ENCODE measurements at regions not wholly inside any gene's neighbourhood (a gene's known extent, or its start where the extent isn't known, plus 50 kb on each side); places are given as distances from the start of the nearest gene placed in this dataset.
"Not testable (repeated sequence)": the region's sequence is repeated elsewhere in the genome, so short reads cannot be mapped to it uniquely, and the experiment has no call there.

GRCh38 chr6:27143020-27143388 lies 104.5 kb upstream of the PRSS16 start:
- TF ChIP-seq, protein P1, sequence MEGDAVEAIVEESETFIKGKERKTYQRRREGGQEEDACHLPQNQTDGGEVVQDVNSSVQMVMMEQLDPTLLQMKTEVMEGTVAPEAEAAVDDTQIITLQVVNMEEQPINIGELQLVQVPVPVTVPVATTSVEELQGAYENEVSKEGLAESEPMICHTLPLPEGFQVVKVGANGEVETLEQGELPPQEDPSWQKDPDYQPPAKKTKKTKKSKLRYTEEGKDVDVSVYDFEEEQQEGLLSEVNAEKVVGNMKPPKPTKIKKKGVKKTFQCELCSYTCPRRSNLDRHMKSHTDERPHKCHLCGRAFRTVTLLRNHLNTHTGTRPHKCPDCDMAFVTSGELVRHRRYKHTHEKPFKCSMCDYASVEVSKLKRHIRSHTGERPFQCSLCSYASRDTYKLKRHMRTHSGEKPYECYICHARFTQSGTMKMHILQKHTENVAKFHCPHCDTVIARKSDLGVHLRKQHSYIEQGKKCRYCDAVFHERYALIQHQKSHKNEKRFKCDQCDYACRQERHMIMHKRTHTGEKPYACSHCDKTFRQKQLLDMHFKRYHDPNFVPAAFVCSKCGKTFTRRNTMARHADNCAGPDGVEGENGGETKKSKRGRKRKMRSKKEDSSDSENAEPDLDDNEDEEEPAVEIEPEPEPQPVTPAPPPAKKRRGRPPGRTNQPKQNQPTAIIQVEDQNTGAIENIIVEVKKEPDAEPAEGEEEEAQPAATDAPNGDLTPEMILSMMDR (IDR thresholded peaks at IDR 0.05; ENCODE audit: low read depth, low read length) = not testable (repeated sequence)
- TF ChIP-seq MYC (IDR thresholded peaks at IDR 0.05; ENCODE audit: low read depth, low read length); POLR2A (IDR thresholded peaks at IDR 0.05; ENCODE audit: extremely low read depth, insufficient read length): not testable (repeated sequence)

Data from NB4 (cell line).